HG03066 (cell line): ENCODE measurements at regions not wholly inside any gene's neighbourhood (a gene's known extent, or its start where the extent isn't known, plus 50 kb on each side); places are given as distances from the start of the nearest gene placed in this dataset.
"Not testable (repeated sequence)": the region's sequence is repeated elsewhere in the genome, so short reads cannot be mapped to it uniquely, and the experiment has no call there.

ENCODE experiments used
- ATAC-seq: cut with Tn5 transposase; IDR thresholded peaks from one replicate; pipeline ENCODE4 v1.9.1; 2021; ENCODE audit warnings: low read depth; ENCODE audit not compliant: unreplicated experiment

GRCh38 chr20:50323777-50324775, 133.4 kb downstream of the CEBPB start:
- ATAC-seq = no peak

- ATAC-seq = no peak
These were observed 134.6 kb downstream of the CEBPB start for GRCh38 chr20:50325215-50325614.

- no peak for ATAC-seq
These were observed 135.0 kb downstream of the CEBPB start for GRCh38 chr20:50325651-50326050.

GRCh38 chr20:50327666-50328065, 137.0 kb downstream of the CEBPB start:
- no peak for ATAC-seq

GRCh38 chr20:50328222-50328979, 137.8 kb downstream of the CEBPB start:
- ATAC-seq = no peak

- no peak for ATAC-seq
These were observed 138.6 kb downstream of the CEBPB start for GRCh38 chr20:50328996-50329898.

- no peak for ATAC-seq
These were observed 139.4 kb downstream of the CEBPB start for GRCh38 chr20:50329981-50330503.

GRCh38 chr20:50330504-50331313, 140.1 kb downstream of the CEBPB start:
- no peak for ATAC-seq

- ATAC-seq = no peak
These were observed 141.1 kb downstream of the CEBPB start for GRCh38 chr20:50331469-50332363.

- ATAC-seq = no peak
These were observed 141.9 kb downstream of the CEBPB start for GRCh38 chr20:50332491-50332980.

- no peak for ATAC-seq
These were observed 142.6 kb downstream of the CEBPB start for GRCh38 chr20:50333131-50333670.

- no peak for ATAC-seq
These were observed 143.2 kb downstream of the CEBPB start for GRCh38 chr20:50333812-50334211.

GRCh38 chr20:50334512-50334911, 143.9 kb downstream of the CEBPB start:
- not testable (repeated sequence) for ATAC-seq

GRCh38 chr20:50335105-50335504, 144.5 kb downstream of the CEBPB start:
- ATAC-seq = no peak

- ATAC-seq = no peak
These were observed 145.2 kb downstream of the CEBPB start for GRCh38 chr20:50335866-50336265.

- no peak for ATAC-seq
These were observed 146.0 kb downstream of the CEBPB start for GRCh38 chr20:50336661-50337060.

GRCh38 chr20:50337521-50338466, 147.2 kb downstream of the CEBPB start:
- no peak for ATAC-seq
